Liver (tissue), 8 donors: ENCODE measurements at regions not wholly inside any gene's neighbourhood (a gene's known extent, or its start where the extent isn't known, plus 50 kb on each side); places are given as distances from the start of the nearest gene placed in this dataset.

Experiments
- DNase-seq: peaks from one replicate; pipeline ENCODE4 v3.0.0-alpha.2; 2017; ENCODE audit warnings: low spot score
- H3K27ac ChIP-seq, 2 donors: one replicate each; pipeline ENCODE4 v1.7.0; 2013; ENCODE audit warnings: inconsistent platforms in 2 of 2, low read length in 2 of 2, control low read depth in 1 of 2, low read depth in 1 of 2, mild to moderate bottlenecking in 1 of 2
- H3K27me3 ChIP-seq, 4 donors: one replicate each; pipeline versions ENCODE4 v1.6.1 to v1.7.0; 2013; ENCODE audit warnings: low read length in 3 of 4, inconsistent platforms in 1 of 4, mild to moderate bottlenecking in 1 of 4, moderate library complexity in 1 of 4; ENCODE audit not compliant: control insufficient read depth in 4 of 4, insufficient read depth in 4 of 4
- H3K36me3 ChIP-seq, 4 donors: one replicate each; pipeline versions ENCODE4 v1.6.1 to v1.7.0; 2013; ENCODE audit warnings: low read length in 3 of 4, mild to moderate bottlenecking in 3 of 4, low read depth in 1 of 4, moderate library complexity in 1 of 4; ENCODE audit not compliant: control insufficient read depth in 4 of 4, insufficient read depth in 3 of 4
- H3K4me1 ChIP-seq, 4 donors: one replicate each; pipeline versions ENCODE4 v1.6.1 to v1.7.0; 2013; ENCODE audit warnings: low read length in 3 of 4, mild to moderate bottlenecking in 3 of 4, moderate library complexity in 1 of 4; ENCODE audit not compliant: control insufficient read depth in 4 of 4, insufficient read depth in 4 of 4
- H3K4me3 ChIP-seq, 3 donors: one replicate each; pipeline versions ENCODE4 v1.6.1 to v1.7.0; 2013; ENCODE audit warnings: low read length in 3 of 3, control low read depth in 1 of 3, low read depth in 1 of 3, mild to moderate bottlenecking in 1 of 3
- H3K9ac ChIP-seq, 2 donors: one replicate each; pipeline ENCODE4 v1.7.0; 2013; ENCODE audit warnings: low read length in 2 of 2, mild to moderate bottlenecking in 2 of 2, moderate library complexity in 2 of 2, control low read depth in 1 of 2, low read depth in 1 of 2
- H3K9me3 ChIP-seq, 4 donors: one replicate each; pipeline versions ENCODE4 v1.6.1 to v1.7.0; 2013; ENCODE audit warnings: low read length in 3 of 4; ENCODE audit not compliant: control insufficient read depth in 4 of 4
- CTCF ChIP-seq: fragments of 150-350 bp; IDR thresholded peaks from 2 replicates; pipeline ENCODE4 v1.5.1; 2017; ENCODE audit warnings: improper control_type of control experiment, low read depth, low read length; ENCODE audit not compliant: missing input control
- EGR1 ChIP-seq, 2 donors: IDR thresholded peaks; 2 replicates each; pipeline ENCODE4 v1.6.1; 2016 to 2018; ENCODE audit warnings: antibody characterized with exemption in 2 of 2, low read depth in 2 of 2
- FOXA1 ChIP-seq: IDR thresholded peaks from 2 replicates; pipeline ENCODE4 v1.6.1; 2016; ENCODE audit warnings: antibody characterized with exemption
- FOXA2 ChIP-seq: IDR thresholded peaks from 2 replicates; pipeline ENCODE4 v1.6.1; 2016; ENCODE audit warnings: antibody characterized with exemption
- GABPA ChIP-seq, 2 donors: IDR thresholded peaks in 1 of 2; conservative IDR thresholded peaks in 1 of 2; 2 replicates each; pipeline ENCODE4 v1.6.1; 2016; ENCODE audit warnings: antibody characterized with exemption in 2 of 2, mild to moderate bottlenecking in 1 of 2, moderate library complexity in 1 of 2
- HNF4A ChIP-seq, 2 donors: conservative IDR thresholded peaks; 2 replicates each; pipeline ENCODE4 v1.6.1; 2016; ENCODE audit warnings: antibody characterized with exemption in 2 of 2, mild to moderate bottlenecking in 2 of 2
- HNF4G ChIP-seq: IDR thresholded peaks from 2 replicates; pipeline ENCODE4 v1.6.1; 2016; ENCODE audit warnings: antibody characterized with exemption
- JUND ChIP-seq, 2 donors: IDR thresholded peaks; 2 replicates each; pipeline ENCODE4 v1.6.1; 2016; ENCODE audit warnings: antibody characterized with exemption in 2 of 2
- MAX ChIP-seq: IDR thresholded peaks from 2 replicates; pipeline ENCODE4 v1.6.1; 2016; ENCODE audit warnings: antibody characterized with exemption
- NR2F2 ChIP-seq: IDR thresholded peaks from 2 replicates; pipeline ENCODE4 v1.6.1; 2016; ENCODE audit warnings: antibody characterized with exemption
- RAD21 ChIP-seq, 2 donors: IDR thresholded peaks; 2 replicates each; pipeline ENCODE4 v1.6.1; 2016; ENCODE audit warnings: antibody characterized with exemption in 2 of 2, mild to moderate bottlenecking in 2 of 2
- REST ChIP-seq: IDR thresholded peaks from 2 replicates; pipeline ENCODE4 v1.6.1; 2016; ENCODE audit warnings: antibody characterized with exemption, mild to moderate bottlenecking
- RXRA ChIP-seq, 2 donors: IDR thresholded peaks; 2 replicates each; pipeline ENCODE4 v1.6.1; 2017 to 2018; ENCODE audit warnings: antibody characterized with exemption in 2 of 2, mild to moderate bottlenecking in 1 of 2
- SP1 ChIP-seq: IDR thresholded peaks from 2 replicates; pipeline ENCODE4 v1.6.1; 2018; ENCODE audit warnings: antibody characterized with exemption, mild to moderate bottlenecking
- TAF1 ChIP-seq: conservative IDR thresholded peaks from 2 replicates; pipeline ENCODE4 v1.6.1; 2016; ENCODE audit warnings: antibody characterized with exemption, mild to moderate bottlenecking
- YY1 ChIP-seq: IDR thresholded peaks from 2 replicates; pipeline ENCODE4 v1.6.1; 2016; ENCODE audit warnings: antibody characterized with exemption, mild to moderate bottlenecking
- ZBTB33 ChIP-seq: IDR thresholded peaks from 2 replicates; pipeline ENCODE4 v1.6.1; 2016; ENCODE audit warnings: antibody characterized with exemption
- WGBS: extraction: QIAGEN DNeasy Blood & Tissue Kit; methylation state at CpG from one replicate; pipeline ENCODE4 v1.1.7; 2013; 5-methylcytosine and 5-hydroxymethylcytosine counted together
- donor health status: healthy.
- donor health status: healthy.
- donor health status: healthy.
- donor health status: healthy.
- donor health status: healthy.

DNA sequence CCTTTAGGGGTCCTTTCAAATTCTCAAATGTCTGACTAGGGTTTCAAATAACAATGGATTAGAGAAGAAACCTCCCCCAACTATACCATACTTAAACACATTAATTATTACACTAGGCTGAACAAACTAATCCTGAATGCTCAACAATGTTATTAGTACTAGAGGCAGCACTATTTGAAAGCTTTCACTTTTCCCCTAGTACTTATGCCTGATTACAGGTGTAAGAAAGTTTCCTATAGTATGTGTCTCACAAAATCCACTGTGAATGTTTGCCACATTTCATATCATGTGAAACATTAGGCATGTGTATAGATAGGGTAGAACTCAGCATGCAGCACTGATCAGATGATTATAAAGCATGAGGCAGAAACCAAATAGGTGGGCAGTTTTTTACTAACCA is 336.2 kb downstream of the ZNF674 start:
- Histone ChIP-seq H3K9me3 (no peaks in the 10 kb centered on the region), H3K4me1 (peaks cover 0 to 4% (median 1%) of the 10 kb centered on the region in 4 donors), H3K27me3 (no peaks in the 10 kb centered on the region), H3K27ac (no peak overlapping the region), H3K9ac (no peak overlapping the region), H3K36me3 (no peaks in the 10 kb centered on the region), H3K4me3 (no peak overlapping the region)
- no peak for DNase-seq
- no peak for TF ChIP-seq EGR1 (IDR thresholded peaks at IDR 0.05; ENCODE audit: low read depth in 2 of 2)
- TF ChIP-seq GABPA (IDR thresholded peaks at IDR 0.05 in 1 of 2, conservative IDR thresholded peaks at IDR 0.05 in 1 of 2): no peak
- TF ChIP-seq JUND (IDR thresholded peaks at IDR 0.05): no peak
- TF ChIP-seq FOXA2: no peak
- TF ChIP-seq NR2F2: no peak
- no peak for TF ChIP-seq FOXA1
- TF ChIP-seq CTCF: no peak
- TF ChIP-seq RAD21 (IDR thresholded peaks at IDR 0.05): no peak
- TF ChIP-seq REST: no peak
- no peak for TF ChIP-seq RXRA (IDR thresholded peaks at IDR 0.05)

DNA sequence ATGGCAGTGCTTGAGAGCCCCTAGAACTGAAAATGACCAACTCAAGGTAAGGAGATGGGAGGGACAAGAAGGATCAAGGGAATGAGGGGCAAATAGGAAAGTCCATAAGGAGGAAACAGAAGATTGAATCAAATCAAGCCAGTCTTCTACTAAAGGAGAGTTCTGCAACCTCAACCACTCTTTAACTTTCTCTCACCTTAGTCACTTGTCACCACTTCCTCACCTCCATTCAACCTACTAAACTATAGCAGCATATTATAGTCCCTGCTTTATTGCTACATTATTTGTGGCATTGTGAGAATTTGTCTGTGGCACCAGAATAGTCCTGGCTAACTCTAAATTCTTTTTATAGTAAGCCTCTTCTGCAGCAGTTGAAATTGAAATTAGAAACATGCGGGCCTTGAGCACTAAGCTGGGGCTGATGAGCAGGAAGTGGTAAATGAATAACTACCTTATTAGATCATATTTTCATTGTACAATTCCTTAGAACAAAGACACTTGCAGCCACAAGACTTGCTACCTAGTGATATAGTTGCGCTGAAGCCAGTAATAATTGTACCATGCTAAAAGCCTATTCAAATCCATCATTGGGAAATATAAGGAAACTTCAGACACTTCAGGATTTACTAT is 336.9 kb downstream of the ZNF674 start:
- DNase-seq: no peak
- no peaks in the 10 kb centered on the region for H3K9me3 ChIP-seq
- H3K36me3 ChIP-seq: no peaks in the 10 kb centered on the region
- H3K27me3 ChIP-seq: no peaks in the 10 kb centered on the region
- TF ChIP-seq FOXA1 (no peak), YY1 (no peak), JUND (IDR thresholded peaks at IDR 0.05) (no peak), TAF1 (no peak), MAX (no peak), ZBTB33 (no peak), SP1 (no peak), RAD21 (IDR thresholded peaks at IDR 0.05) (no peak), NR2F2 (no peak), RXRA (IDR thresholded peaks at IDR 0.05) (no peak), HNF4A (conservative IDR thresholded peaks at IDR 0.05) (no peak), GABPA (IDR thresholded peaks at IDR 0.05 in 1 of 2, conservative IDR thresholded peaks at IDR 0.05 in 1 of 2) (no peak), EGR1 (IDR thresholded peaks at IDR 0.05; ENCODE audit: low read depth in 2 of 2) (no peak), REST (no peak), HNF4G (no peak)
- H3K9ac ChIP-seq: no peak overlapping the region
- peaks cover 0 to 4% (median 1%) of the 10 kb centered on the region in 4 donors for H3K4me1 ChIP-seq
- no peak overlapping the region for H3K27ac ChIP-seq
- WGBS: 73% methylated on average over 2 of the region's 2 CpGs
- H3K4me3 ChIP-seq: no peak overlapping the region
